GM12864 (cell line): ENCODE measurements at regions not wholly inside any gene's neighbourhood (a gene's known extent, or its start where the extent isn't known, plus 50 kb on each side); places are given as distances from the start of the nearest gene placed in this dataset.
A peak's percentile ranks its signal among the peaks of the same experiment; 100 is the strongest.

ENCODE experiments used
- DNase-seq: peaks from one replicate; pipeline ENCODE4 v3.0.0-alpha.2; 2011; ENCODE audit warnings: low read depth
- H3K4me3 ChIP-seq: 2 replicates; pipeline ENCODE4 v1.5.1; 2011; ENCODE audit warnings: mild to moderate bottlenecking, low read depth, low read length, control low read depth
- TF ChIP-seq, protein P1 (sequence below): IDR thresholded peaks from 2 replicates; pipeline ENCODE4 v1.5.1; 2011; ENCODE audit warnings: low read depth, mild to moderate bottlenecking, moderate library complexity, low read length, control low read depth, inconsistent platforms; ENCODE audit errors: missing control alignments

DNA sequence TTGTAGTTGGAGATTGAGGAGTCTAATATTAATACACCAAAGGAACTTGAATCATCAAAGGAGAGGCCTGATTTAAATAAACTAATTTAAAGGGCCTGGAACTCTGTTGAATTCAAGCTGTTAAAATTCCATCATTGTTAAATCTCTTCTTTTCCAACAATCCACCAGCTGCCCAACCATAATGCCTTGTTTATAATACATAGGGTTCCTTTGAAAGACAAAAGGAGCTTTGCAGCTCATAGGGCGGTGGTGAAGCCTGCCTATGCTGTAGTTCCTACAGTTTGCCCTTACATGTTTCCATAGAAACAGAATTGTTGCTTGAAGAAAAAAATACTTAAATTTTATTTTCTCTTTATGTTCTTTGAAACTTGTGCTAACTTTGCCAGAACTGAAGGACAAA lies 102.8 kb downstream of the GLUD2 start:
- TF ChIP-seq, protein P1, sequence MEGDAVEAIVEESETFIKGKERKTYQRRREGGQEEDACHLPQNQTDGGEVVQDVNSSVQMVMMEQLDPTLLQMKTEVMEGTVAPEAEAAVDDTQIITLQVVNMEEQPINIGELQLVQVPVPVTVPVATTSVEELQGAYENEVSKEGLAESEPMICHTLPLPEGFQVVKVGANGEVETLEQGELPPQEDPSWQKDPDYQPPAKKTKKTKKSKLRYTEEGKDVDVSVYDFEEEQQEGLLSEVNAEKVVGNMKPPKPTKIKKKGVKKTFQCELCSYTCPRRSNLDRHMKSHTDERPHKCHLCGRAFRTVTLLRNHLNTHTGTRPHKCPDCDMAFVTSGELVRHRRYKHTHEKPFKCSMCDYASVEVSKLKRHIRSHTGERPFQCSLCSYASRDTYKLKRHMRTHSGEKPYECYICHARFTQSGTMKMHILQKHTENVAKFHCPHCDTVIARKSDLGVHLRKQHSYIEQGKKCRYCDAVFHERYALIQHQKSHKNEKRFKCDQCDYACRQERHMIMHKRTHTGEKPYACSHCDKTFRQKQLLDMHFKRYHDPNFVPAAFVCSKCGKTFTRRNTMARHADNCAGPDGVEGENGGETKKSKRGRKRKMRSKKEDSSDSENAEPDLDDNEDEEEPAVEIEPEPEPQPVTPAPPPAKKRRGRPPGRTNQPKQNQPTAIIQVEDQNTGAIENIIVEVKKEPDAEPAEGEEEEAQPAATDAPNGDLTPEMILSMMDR = no peak
- H3K4me3 ChIP-seq = no peak overlapping the region
- DNase-seq = no peak

DNA sequence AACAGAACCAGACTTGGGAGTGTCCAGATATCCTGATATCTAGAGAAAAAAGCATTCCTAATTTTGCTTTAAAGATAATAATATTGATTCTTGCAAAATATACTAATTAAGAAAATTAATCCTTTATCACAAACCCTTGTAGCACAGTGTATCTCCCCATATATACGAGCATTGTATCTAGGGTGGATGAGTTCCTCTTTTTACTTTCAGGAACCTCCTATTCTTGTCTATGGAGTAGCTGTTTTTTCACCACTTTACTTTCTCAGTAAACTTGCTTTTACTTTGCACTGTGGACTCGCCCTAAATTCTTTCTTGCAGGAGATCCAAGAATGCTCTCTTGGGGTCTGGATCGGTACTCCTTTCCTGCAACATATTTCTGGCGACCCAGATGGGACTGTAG lies 103.9 kb downstream of the GLUD2 start:
- TF ChIP-seq, protein P1 = no peak
- no peak overlapping the region for H3K4me3 ChIP-seq
- DNase-seq = no peak

DNA sequence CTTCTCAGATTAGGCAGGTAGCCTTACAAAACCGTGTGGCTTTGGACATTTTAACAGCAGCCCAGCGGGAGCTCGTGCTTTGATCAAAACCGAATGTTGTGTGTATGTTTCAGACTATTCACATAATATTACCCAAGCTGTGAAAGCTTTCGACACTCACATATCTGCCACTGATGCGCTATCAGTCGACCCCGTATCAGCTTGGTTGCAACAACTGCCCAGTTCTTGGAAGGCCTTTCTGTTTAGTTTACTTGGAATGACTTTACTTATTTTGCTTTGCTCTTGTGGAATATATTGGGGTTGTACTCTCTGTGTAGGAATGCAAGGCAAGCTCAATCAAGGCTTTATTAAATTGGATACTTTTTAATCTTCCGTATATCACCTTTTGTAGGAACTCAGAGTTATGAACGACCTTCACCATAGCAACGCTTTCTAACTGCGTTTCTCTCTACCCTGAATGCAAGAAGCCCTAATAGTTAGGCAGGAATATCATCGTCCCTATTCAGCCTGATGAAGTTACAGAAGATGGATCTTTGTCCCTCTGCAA lies 107.5 kb downstream of the GLUD2 start:
- no peak overlapping the region for H3K4me3 ChIP-seq
- TF ChIP-seq, protein P1 = no peak
- no peak for DNase-seq

DNA sequence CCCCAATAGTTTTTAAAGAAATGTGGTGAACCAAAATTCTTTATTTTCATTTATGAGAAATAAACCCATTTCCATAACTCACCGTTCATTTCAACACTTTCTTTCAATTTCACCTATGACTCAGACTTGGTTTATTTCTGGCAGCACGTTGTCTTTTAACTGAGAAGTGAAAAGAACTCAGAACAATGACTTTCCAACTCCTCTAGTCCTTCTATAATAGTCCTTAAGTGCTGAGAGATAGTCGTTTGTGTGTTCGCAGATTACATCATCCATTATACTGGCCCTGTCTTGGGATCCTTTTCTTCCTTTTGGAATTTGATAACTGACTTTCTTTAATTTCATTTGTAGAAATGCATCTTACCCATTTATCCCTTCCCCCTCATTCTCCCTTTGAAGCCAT lies 113.6 kb downstream of the GLUD2 start:
- DNase-seq = peak; percentile 34
- no peak overlapping the region for H3K4me3 ChIP-seq
- TF ChIP-seq, protein P1 = no peak

DNA sequence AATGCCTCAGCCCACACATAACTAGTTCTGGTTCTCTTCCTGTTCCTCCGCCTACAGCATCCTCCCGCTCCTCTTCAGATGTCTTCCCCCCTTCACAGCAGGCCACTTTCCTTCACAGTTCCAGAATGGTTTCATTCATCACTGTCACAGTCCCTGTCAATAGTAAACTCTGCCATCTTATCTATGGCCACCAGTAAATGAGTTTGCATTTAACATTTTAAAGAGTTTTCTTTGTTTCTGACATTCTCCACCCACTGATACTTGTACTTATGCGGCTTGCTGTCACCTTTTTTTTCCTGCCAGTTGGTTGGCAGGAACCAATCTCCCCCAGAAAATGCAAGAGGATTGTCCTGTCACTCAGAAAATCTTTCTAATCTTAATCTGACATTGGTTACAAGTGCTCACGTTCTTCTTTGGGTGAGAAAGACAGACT lies 114.1 kb downstream of the GLUD2 start:
- TF ChIP-seq, protein P1 = no peak
- no peak overlapping the region for H3K4me3 ChIP-seq
- DNase-seq = no peak

DNA sequence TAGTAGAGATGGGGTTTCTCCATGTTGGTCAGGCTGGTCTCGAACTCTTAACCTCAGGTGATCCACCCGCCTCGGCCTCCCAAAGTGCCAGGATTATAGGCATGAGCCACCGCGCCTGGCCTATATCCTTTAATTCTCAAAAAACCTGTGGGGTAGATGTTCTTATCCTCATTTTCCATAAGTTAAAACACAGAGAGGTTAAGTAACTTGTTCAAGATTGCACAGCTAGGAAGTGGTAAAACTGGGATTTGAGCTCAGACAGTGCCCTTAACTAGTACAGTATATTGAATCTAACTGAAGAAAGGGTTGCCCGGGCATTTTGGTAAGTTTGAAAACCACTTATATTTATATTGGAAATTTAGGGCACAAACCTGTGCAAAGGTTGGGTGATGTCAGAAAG lies 116.0 kb downstream of the GLUD2 start:
- TF ChIP-seq, protein P1 = no peak
- H3K4me3 ChIP-seq = no peak overlapping the region
- no peak for DNase-seq

DNA sequence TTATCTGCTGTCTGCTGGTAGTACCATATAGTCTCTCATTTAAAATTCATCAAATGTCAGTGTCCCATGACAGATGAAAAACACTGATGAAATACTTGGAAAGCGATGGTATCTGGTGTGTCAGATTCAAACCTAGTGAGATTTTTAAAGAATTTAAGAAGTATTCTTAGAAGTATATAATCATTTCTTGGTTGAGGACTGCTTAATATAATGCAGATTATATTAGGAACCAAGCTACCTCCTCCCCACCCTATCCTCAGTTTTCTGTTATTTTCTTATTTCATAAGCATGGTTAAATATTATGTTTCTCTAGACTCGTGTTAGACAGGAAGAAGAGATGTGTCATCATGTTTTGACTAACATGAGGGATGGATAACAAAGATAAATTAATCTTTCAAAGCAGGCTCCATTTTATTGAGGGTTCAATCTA lies 118.5 kb downstream of the GLUD2 start:
- no peak for DNase-seq
- TF ChIP-seq, protein P1 = no peak
- H3K4me3 ChIP-seq = no peak overlapping the region
